Transverse colon (tissue), 4 donors: ENCODE measurements at regions not wholly inside any gene's neighbourhood (a gene's known extent, or its start where the extent isn't known, plus 50 kb on each side); places are given as distances from the start of the nearest gene placed in this dataset.

Experiments
- EP300 ChIP-seq: sonication (generic); formaldehyde crosslinking; IDR thresholded peaks from one replicate; pipeline ENCODE4 v1.6.1; 2017; ENCODE audit warnings: antibody characterized with exemption, low read depth
- POLR2A ChIP-seq: fragments of 450-650 bp; IDR thresholded peaks from one replicate; pipeline ENCODE4 v1.6.1; 2016; ENCODE audit warnings: antibody characterized with exemption, mild to moderate bottlenecking, moderate library complexity
- POLR2AphosphoS5 ChIP-seq, 3 donors: sonication (generic); formaldehyde crosslinking; IDR thresholded peaks; one replicate each; pipeline ENCODE4 v1.6.1; 2016; ENCODE audit warnings: antibody characterized with exemption in 3 of 3
- TF ChIP-seq, protein P1 (sequence below), 5 experiments: fragments of 200-600 bp in 3 of 5; fragments of 450-650 bp in 2 of 5; sonication (generic) in 3 of 5; IDR thresholded peaks; 1 replicate in 2 of 5; 2 replicates in 3 of 5; pipeline ENCODE4 v1.5.1; 2016 to 2017; ENCODE audit warnings: antibody characterized with exemption in 5 of 5, inconsistent platforms in 3 of 5, mild to moderate bottlenecking in 2 of 5, moderate library complexity in 1 of 5

GRCh38 chr2:241984658-241985057 is 115.1 kb downstream of the RTP5 start:
- TF ChIP-seq POLR2AphosphoS5 (IDR thresholded peaks at IDR 0.05), result no peak
- TF ChIP-seq EP300, result no peak
- TF ChIP-seq, protein P1, sequence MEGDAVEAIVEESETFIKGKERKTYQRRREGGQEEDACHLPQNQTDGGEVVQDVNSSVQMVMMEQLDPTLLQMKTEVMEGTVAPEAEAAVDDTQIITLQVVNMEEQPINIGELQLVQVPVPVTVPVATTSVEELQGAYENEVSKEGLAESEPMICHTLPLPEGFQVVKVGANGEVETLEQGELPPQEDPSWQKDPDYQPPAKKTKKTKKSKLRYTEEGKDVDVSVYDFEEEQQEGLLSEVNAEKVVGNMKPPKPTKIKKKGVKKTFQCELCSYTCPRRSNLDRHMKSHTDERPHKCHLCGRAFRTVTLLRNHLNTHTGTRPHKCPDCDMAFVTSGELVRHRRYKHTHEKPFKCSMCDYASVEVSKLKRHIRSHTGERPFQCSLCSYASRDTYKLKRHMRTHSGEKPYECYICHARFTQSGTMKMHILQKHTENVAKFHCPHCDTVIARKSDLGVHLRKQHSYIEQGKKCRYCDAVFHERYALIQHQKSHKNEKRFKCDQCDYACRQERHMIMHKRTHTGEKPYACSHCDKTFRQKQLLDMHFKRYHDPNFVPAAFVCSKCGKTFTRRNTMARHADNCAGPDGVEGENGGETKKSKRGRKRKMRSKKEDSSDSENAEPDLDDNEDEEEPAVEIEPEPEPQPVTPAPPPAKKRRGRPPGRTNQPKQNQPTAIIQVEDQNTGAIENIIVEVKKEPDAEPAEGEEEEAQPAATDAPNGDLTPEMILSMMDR (IDR thresholded peaks at IDR 0.05), result no peak
- TF ChIP-seq POLR2A, result no peak
